Chondrocyte (in vitro differentiated cells): ENCODE measurements at regions not wholly inside any gene's neighbourhood (a gene's known extent, or its start where the extent isn't known, plus 50 kb on each side); places are given as distances from the start of the nearest gene placed in this dataset.

Experiments used
- DNase-seq: peaks from one replicate; pipeline ENCODE4 v3.0.0; 2021; ENCODE audit warnings: mixed read lengths, low spot score
- H3K27ac Mint-ChIP-seq: one replicate; pipeline ENCODE4 v1.8.0; 2021; ENCODE audit warnings: mild to moderate bottlenecking, moderate library complexity, mixed read lengths; ENCODE audit not compliant: unreplicated experiment
- H3K27me3 Mint-ChIP-seq: 2 replicates; pipeline ENCODE4 v1.8.0; 2021; ENCODE audit warnings: low read depth, mixed read lengths
- H3K36me3 Mint-ChIP-seq: 2 replicates; pipeline ENCODE4 v1.8.0; 2021; ENCODE audit warnings: low read depth, mixed read lengths
- H3K4me1 Mint-ChIP-seq: 2 replicates; pipeline ENCODE4 v1.8.0; 2021; ENCODE audit warnings: low read depth, mild to moderate bottlenecking, mixed read lengths
- H3K4me3 Mint-ChIP-seq: one replicate; pipeline ENCODE4 v1.8.0; 2021; ENCODE audit warnings: mild to moderate bottlenecking, moderate library complexity, mixed read lengths; ENCODE audit not compliant: unreplicated experiment
- H3K9me3 Mint-ChIP-seq: 2 replicates; pipeline ENCODE4 v1.8.0; 2021; ENCODE audit warnings: low read depth, mixed read lengths
- TF ChIP-seq, protein P1 (sequence below): fragments of 200-600 bp; sonication (generic); IDR thresholded peaks from 2 replicates; pipeline ENCODE4 v1.5.0; 2021; ENCODE audit warnings: antibody characterized with exemption, mild to moderate bottlenecking, moderate library complexity

GRCh38 chr4:188722911-188723310 lies 583.7 kb downstream of the TRIML1 start:
- no peak for DNase-seq
- H3K4me1 Mint-ChIP-seq, result peaks cover 39% of the 10 kb centered on the region
- TF ChIP-seq, protein P1, sequence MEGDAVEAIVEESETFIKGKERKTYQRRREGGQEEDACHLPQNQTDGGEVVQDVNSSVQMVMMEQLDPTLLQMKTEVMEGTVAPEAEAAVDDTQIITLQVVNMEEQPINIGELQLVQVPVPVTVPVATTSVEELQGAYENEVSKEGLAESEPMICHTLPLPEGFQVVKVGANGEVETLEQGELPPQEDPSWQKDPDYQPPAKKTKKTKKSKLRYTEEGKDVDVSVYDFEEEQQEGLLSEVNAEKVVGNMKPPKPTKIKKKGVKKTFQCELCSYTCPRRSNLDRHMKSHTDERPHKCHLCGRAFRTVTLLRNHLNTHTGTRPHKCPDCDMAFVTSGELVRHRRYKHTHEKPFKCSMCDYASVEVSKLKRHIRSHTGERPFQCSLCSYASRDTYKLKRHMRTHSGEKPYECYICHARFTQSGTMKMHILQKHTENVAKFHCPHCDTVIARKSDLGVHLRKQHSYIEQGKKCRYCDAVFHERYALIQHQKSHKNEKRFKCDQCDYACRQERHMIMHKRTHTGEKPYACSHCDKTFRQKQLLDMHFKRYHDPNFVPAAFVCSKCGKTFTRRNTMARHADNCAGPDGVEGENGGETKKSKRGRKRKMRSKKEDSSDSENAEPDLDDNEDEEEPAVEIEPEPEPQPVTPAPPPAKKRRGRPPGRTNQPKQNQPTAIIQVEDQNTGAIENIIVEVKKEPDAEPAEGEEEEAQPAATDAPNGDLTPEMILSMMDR, result no peak
- H3K27ac Mint-ChIP-seq, result peak overlapping the region; percentile 55
- H3K27me3 Mint-ChIP-seq, result no peaks in the 10 kb centered on the region
- peaks cover 17% of the 10 kb centered on the region for H3K9me3 Mint-ChIP-seq
- H3K36me3 Mint-ChIP-seq, result peaks cover 2% of the 10 kb centered on the region
- H3K4me3 Mint-ChIP-seq, result no peak overlapping the region

GRCh38 chr4:188727746-188728145 lies 588.5 kb downstream of the TRIML1 start:
- H3K4me1 Mint-ChIP-seq, result peaks cover 34% of the 10 kb centered on the region
- TF ChIP-seq, protein P1, result no peak
- no peaks in the 10 kb centered on the region for H3K27me3 Mint-ChIP-seq
- no peak for DNase-seq
- H3K36me3 Mint-ChIP-seq, result no peaks in the 10 kb centered on the region
- H3K27ac Mint-ChIP-seq, result no peak overlapping the region
- H3K4me3 Mint-ChIP-seq, result no peak overlapping the region
- H3K9me3 Mint-ChIP-seq, result peaks cover 8% of the 10 kb centered on the region

GRCh38 chr4:188728359-188728758 lies 589.1 kb downstream of the TRIML1 start:
- Mint-ChIP-seq H3K4me3 (no peak overlapping the region), H3K4me1 (peaks cover 28% of the 10 kb centered on the region), H3K27me3 (no peaks in the 10 kb centered on the region), H3K9me3 (peaks cover 8% of the 10 kb centered on the region), H3K27ac (no peak overlapping the region), H3K36me3 (no peaks in the 10 kb centered on the region)
- no peak for DNase-seq
- TF ChIP-seq, protein P1, result no peak

- TF ChIP-seq, protein P1, result no peak
- H3K4me1 Mint-ChIP-seq, result peaks cover 13% of the 10 kb centered on the region
- H3K9me3 Mint-ChIP-seq, result peaks cover 8% of the 10 kb centered on the region
- no peaks in the 10 kb centered on the region for H3K36me3 Mint-ChIP-seq
- H3K27ac Mint-ChIP-seq, result no peak overlapping the region
- no peak overlapping the region for H3K4me3 Mint-ChIP-seq
- DNase-seq, result no peak
- H3K27me3 Mint-ChIP-seq, result no peaks in the 10 kb centered on the region
Observed at GRCh38 chr4:188732131-188732530, 592.9 kb downstream of the TRIML1 start.

- Mint-ChIP-seq H3K27me3 (no peaks in the 10 kb centered on the region), H3K4me3 (no peak overlapping the region), H3K27ac (no peak overlapping the region), H3K36me3 (no peaks in the 10 kb centered on the region), H3K4me1 (no peaks in the 10 kb centered on the region), H3K9me3 (peaks cover 3% of the 10 kb centered on the region)
- no peak for DNase-seq
- TF ChIP-seq, protein P1, result no peak
Observed at GRCh38 chr4:188735082-188735481, 595.8 kb downstream of the TRIML1 start.
